ENCODE measurements at regions not wholly inside any gene's neighbourhood (a gene's known extent, or its start where the extent isn't known, plus 50 kb on each side); places are given as distances from the start of the nearest gene placed in this dataset.

DNA sequence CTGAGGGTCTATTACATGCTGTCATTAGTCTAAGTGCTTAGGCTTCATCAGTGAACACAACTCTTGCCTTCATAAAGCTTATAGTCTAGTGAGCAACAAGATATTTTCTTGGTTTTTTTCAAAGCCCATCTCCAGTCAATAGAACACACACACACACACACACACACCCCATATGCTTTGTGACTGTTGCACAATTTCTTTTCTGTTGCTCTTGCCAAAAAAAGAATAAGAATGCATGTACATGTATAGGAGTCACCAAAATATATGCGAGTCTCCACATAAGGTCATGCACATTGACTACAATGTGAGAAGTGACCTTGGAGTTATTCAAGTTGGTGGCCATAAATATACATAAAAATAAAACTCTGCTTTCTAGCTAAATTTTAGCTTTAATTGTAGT is 351.5 kb upstream of the TLE4 start:
- no peak overlapping the region for H2BK15ac ChIP-seq (ENCODE audit: low read length)
- H3K56ac ChIP-seq (replicated peaks; ENCODE audit: insufficient read length, low read depth, low read length): no peak overlapping the region
- no peaks in the 10 kb centered on the region for H3K79me2 ChIP-seq (ENCODE audit: control insufficient read depth in 1 of 2, insufficient read depth in 2 of 2, low read length in 2 of 2)
- no peak overlapping the region for H4K91ac ChIP-seq (replicated peaks; ENCODE audit: insufficient read length, low read length)
- H2AK5ac ChIP-seq (ENCODE audit: low read depth, low read length): no peak overlapping the region
- H3K9ac ChIP-seq (replicated peaks in 1 of 4; ENCODE audit: extremely low read depth in 1 of 4, low read depth in 3 of 4, low read length in 3 of 4): no peak overlapping the region
- ChIA-PET CTCF (ENCODE audit: partially characterized antibody) (interaction anchor here (2.3 kb wide), 1 partner anchor 13 kb away, joined by 9 read pairs; no protein-coding TSS in a partner anchor), POLR2A (ENCODE audit: partially characterized antibody) (no interaction called here)
- no peak for DNase-seq (ENCODE audit: low read depth in 1 of 2, low spot score in 2 of 2)
- H3K36me3 ChIP-seq (ENCODE audit: control insufficient read depth in 2 of 4, insufficient read depth in 4 of 4, low read length in 3 of 4): no peaks in the 10 kb centered on the region
- H3K14ac ChIP-seq (ENCODE audit: insufficient read length): no peak overlapping the region
- no peak overlapping the region for H3K27ac ChIP-seq (ENCODE audit: low read depth, low read length)
- H3K4me3 ChIP-seq (ENCODE audit: extremely low read depth in 1 of 4, insufficient read depth in 2 of 4, low read depth in 3 of 4, low read length in 4 of 4): no peak overlapping the region
- no peak overlapping the region for H3K23ac ChIP-seq (ENCODE audit: insufficient read length)
- H3K23me2 ChIP-seq (ENCODE audit: low read depth, low read length): no peaks in the 10 kb centered on the region
- H2BK5ac ChIP-seq (ENCODE audit: low read depth, low read length): no peak overlapping the region
- no peak overlapping the region for H4K5ac ChIP-seq (ENCODE audit: insufficient read length, low read depth, low read length)
- H3K4ac ChIP-seq (replicated peaks; ENCODE audit: insufficient read length, low read depth, low read length): no peak overlapping the region
- no peak overlapping the region for H2BK120ac ChIP-seq (replicated peaks; ENCODE audit: low read depth, low read length)
- no peak for FAIRE-seq
- no peak overlapping the region for H2BK20ac ChIP-seq (ENCODE audit: low read length)
- 100% methylated on average over 1 of the region's 1 CpG; no CpG with 5 or more reads in 1 of the 2 experiments for WGBS, 2 experiments (ENCODE audit: extremely low coverage in 1 of 2, insufficient coverage in 1 of 2, insufficient read length in 1 of 2, insufficient replicate concordance in 2 of 2, low coverage in 1 of 2, low lambda C conversion rate in 2 of 2, missing lambda C conversion rate in 1 of 2)
- no peak overlapping the region for H3K4me2 ChIP-seq (ENCODE audit: insufficient read depth in 1 of 2, low read depth in 2 of 2, low read length in 2 of 2)
- H4K20me1 ChIP-seq (replicated peaks in 1 of 2; ENCODE audit: control insufficient read depth in 1 of 2, insufficient read depth in 2 of 2, low read length in 2 of 2): no peaks in the 10 kb centered on the region
- no peak overlapping the region for H2BK12ac ChIP-seq (ENCODE audit: low read depth, low read length)
- peaks cover 0 to 4% of the 10 kb centered on the region in 2 experiments; a peak in 1 of 4 replicates for H3K9me3 ChIP-seq (ENCODE audit: insufficient read depth in 2 of 2, low read depth in 1 of 2, low read length in 1 of 2)
- H3K4me1 ChIP-seq (replicated peaks in 1 of 4; ENCODE audit: control insufficient read depth in 3 of 4, insufficient read depth in 4 of 4, low read length in 3 of 4): no peaks in the 10 kb centered on the region
- no peak overlapping the region for H2AFZ ChIP-seq (ENCODE audit: low read length)
- H3K18ac ChIP-seq (ENCODE audit: extremely low read depth, low read length): no peak overlapping the region
- H3K27me3 ChIP-seq (replicated peaks in 1 of 4; ENCODE audit: control insufficient read depth in 3 of 4, extremely low read depth in 1 of 4, insufficient read depth in 3 of 4, low read length in 3 of 4): no peaks in the 10 kb centered on the region
- H3K79me1 ChIP-seq (ENCODE audit: low read depth, low read length): no peaks in the 10 kb centered on the region
- H4K8ac ChIP-seq (ENCODE audit: extremely low read depth, insufficient read depth, low read length): no peak overlapping the region
- TF ChIP-seq CTBP2 (IDR thresholded peaks at IDR 0.05; ENCODE audit: borderline replicate concordance, insufficient read depth, insufficient read length, low read length): no peak
- TF ChIP-seq POLR2AphosphoS5 (IDR thresholded peaks at IDR 0.05; ENCODE audit: low read depth, low read length): no peak
- TF ChIP-seq RBBP5 (IDR thresholded peaks at IDR 0.05; ENCODE audit: borderline replicate concordance, low read depth, low read length): no peak
- TF ChIP-seq EZH2 (IDR thresholded peaks at IDR 0.05; ENCODE audit: low read depth, low read length, severe bottlenecking): no peak
- TF ChIP-seq, protein P1, sequence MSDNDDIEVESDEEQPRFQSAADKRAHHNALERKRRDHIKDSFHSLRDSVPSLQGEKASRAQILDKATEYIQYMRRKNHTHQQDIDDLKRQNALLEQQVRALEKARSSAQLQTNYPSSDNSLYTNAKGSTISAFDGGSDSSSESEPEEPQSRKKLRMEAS (IDR thresholded peaks at IDR 0.05): no peak
- no peak for TF ChIP-seq POU5F1 (IDR thresholded peaks at IDR 0.05; ENCODE audit: low read depth, low read length)
- TF ChIP-seq RAD21 (IDR thresholded peaks at IDR 0.05 in 1 of 2, conservative IDR thresholded peaks at IDR 0.05 in 1 of 2; ENCODE audit: low read depth in 2 of 2, low read length in 2 of 2): no peak
- no peak for TF ChIP-seq NRF1 (IDR thresholded peaks at IDR 0.05; ENCODE audit: low read depth, low read length)
- TF ChIP-seq, protein P2, sequence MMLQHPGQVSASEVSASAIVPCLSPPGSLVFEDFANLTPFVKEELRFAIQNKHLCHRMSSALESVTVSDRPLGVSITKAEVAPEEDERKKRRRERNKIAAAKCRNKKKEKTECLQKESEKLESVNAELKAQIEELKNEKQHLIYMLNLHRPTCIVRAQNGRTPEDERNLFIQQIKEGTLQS (IDR thresholded peaks at IDR 0.05; ENCODE audit: insufficient read depth, low read depth, low read length): no peak
- TF ChIP-seq ZNF274 (IDR thresholded peaks at IDR 0.05; ENCODE audit: borderline replicate concordance, extremely low read depth, low read length): no peak
- TF ChIP-seq CEBPB (IDR thresholded peaks at IDR 0.05; ENCODE audit: low read depth, low read length): no peak
- TF ChIP-seq TEAD4 (IDR thresholded peaks at IDR 0.05; ENCODE audit: low read depth, low read length): no peak
- no peak for TF ChIP-seq SP4 (IDR thresholded peaks at IDR 0.05; ENCODE audit: low read length)
- no peak for TF ChIP-seq TAF7 (optimal IDR thresholded peaks at IDR 0.05; ENCODE audit: borderline replicate concordance, low read depth, low read length)
- no peak for TF ChIP-seq CHD2 (IDR thresholded peaks at IDR 0.05; ENCODE audit: low read length)
